ENCODE measurements at regions not wholly inside any gene's neighbourhood (a gene's known extent, or its start where the extent isn't known, plus 50 kb on each side); places are given as distances from the start of the nearest gene placed in this dataset.
"Not testable (repeated sequence)": the region's sequence is repeated elsewhere in the genome, so short reads cannot be mapped to it uniquely, and the experiment has no call there.

- DNase-seq (ENCODE audit: low read depth), result no peak
Measured at GRCh38 chr1:118828038-118828437, 160.1 kb downstream of the TBX15 start.

- no peak for DNase-seq (ENCODE audit: low read depth)
Measured at GRCh38 chr1:118827636-118828035, 160.5 kb downstream of the TBX15 start.

- DNase-seq (ENCODE audit: low read depth), result no peak
Measured at GRCh38 chr1:118827207-118827606, 160.9 kb downstream of the TBX15 start.

- no peak for DNase-seq (ENCODE audit: low read depth)
Measured at GRCh38 chr1:118826669-118827068, 161.5 kb downstream of the TBX15 start.

GRCh38 chr1:118825619-118826018 lies 162.5 kb downstream of the TBX15 start:
- DNase-seq (ENCODE audit: low read depth), result no peak

- DNase-seq (ENCODE audit: low read depth), result peak; percentile 24
Measured at GRCh38 chr1:118821801-118822200, 166.3 kb downstream of the TBX15 start.

- DNase-seq (ENCODE audit: low read depth), result no peak
Measured at GRCh38 chr1:118820864-118821263, 167.3 kb downstream of the TBX15 start.

GRCh38 chr1:118815909-118816308 lies 172.2 kb downstream of the TBX15 start:
- no peak for DNase-seq (ENCODE audit: low read depth)

- no peak for DNase-seq (ENCODE audit: low read depth)
Measured at GRCh38 chr1:118812555-118812954, 175.6 kb downstream of the TBX15 start.

GRCh38 chr1:118811156-118811555 lies 177.0 kb downstream of the TBX15 start:
- no peak for DNase-seq (ENCODE audit: low read depth)

- DNase-seq (ENCODE audit: low read depth), result no peak
Measured at GRCh38 chr1:118809586-118809985, 178.6 kb downstream of the TBX15 start.

- DNase-seq (ENCODE audit: low read depth), result not testable (repeated sequence)
Measured at GRCh38 chr1:118803128-118803527, 185.0 kb downstream of the TBX15 start.

- DNase-seq (ENCODE audit: low read depth), result no peak
Measured at GRCh38 chr1:118791094-118791691, 196.9 kb downstream of the TBX15 start.

- DNase-seq (ENCODE audit: low read depth), result peak; percentile 50
Measured at GRCh38 chr1:118788463-118788862, 199.7 kb downstream of the TBX15 start.

GRCh38 chr1:118786454-118787155 lies 201.5 kb downstream of the TBX15 start:
- DNase-seq (ENCODE audit: low read depth), result no peak

GRCh38 chr1:118785246-118785645 lies 202.9 kb downstream of the TBX15 start:
- peak; percentile 17 for DNase-seq (ENCODE audit: low read depth)

- no peak for DNase-seq (ENCODE audit: low read depth)
Measured at GRCh38 chr1:118783095-118783758, 204.9 kb downstream of the TBX15 start.

- no peak for DNase-seq (ENCODE audit: low read depth)
Measured at GRCh38 chr1:118773656-118774055, 214.5 kb downstream of the TBX15 start.

- DNase-seq (ENCODE audit: low read depth), result no peak
Measured at GRCh38 chr1:118767971-118768370, 220.2 kb downstream of the TBX15 start.

GRCh38 chr1:118753976-118754375 lies 234.2 kb downstream of the TBX15 start:
- DNase-seq (ENCODE audit: low read depth), result no peak

- DNase-seq (ENCODE audit: low read depth), result no peak
Measured at GRCh38 chr1:118751166-118751565, 237.0 kb downstream of the TBX15 start.

GRCh38 chr1:118744420-118744819 lies 243.7 kb downstream of the TBX15 start:
- DNase-seq (ENCODE audit: low read depth), result no peak

- DNase-seq (ENCODE audit: low read depth), result no peak
Measured at GRCh38 chr1:118739501-118739900, 248.6 kb downstream of the TBX15 start.

Measured in fibroblast of the conjunctiva (primary cell).